Pancreas (tissue), 10 donors: ENCODE measurements at regions not wholly inside any gene's neighbourhood (a gene's known extent, or its start where the extent isn't known, plus 50 kb on each side); places are given as distances from the start of the nearest gene placed in this dataset.
"Not testable (repeated sequence)": the region's sequence is repeated elsewhere in the genome, so short reads cannot be mapped to it uniquely, and the experiment has no call there.

Experiments used
- ATAC-seq, 4 donors: fragments of 200-7000 bp; cut with Tn5 transposase; one replicate each; pipeline versions ENCODE4 v1.8.0 to v1.9.1; 2020; ENCODE audit warnings: mild to moderate bottlenecking in 4 of 4, moderate library complexity in 4 of 4
- DNase-seq, 6 donors: peaks; one replicate each; pipeline ENCODE4 v3.0.0-alpha.2; 2020
- FAIRE-seq: peaks from 2 replicates; lab custom pipeline; 2012; peaks lifted over from hg19 to GRCh38; lab: Jason Lieb, UNC
- H3K27ac ChIP-seq, 4 donors: fragments of 200-600 bp; sonication (generic); 1 replicate in 3 of 4; 2 replicates in 1 of 4; pipeline versions ENCODE4 v1.5.0 to v1.8.0; 2020
- H3K27me3 ChIP-seq, 4 donors: fragments of 200-600 bp; one replicate each; pipeline ENCODE4 v1.8.0; 2021
- H3K36me3 ChIP-seq, 3 donors: fragments of 200-600 bp; sonication (generic) in 1 of 3; one replicate each; pipeline versions ENCODE4 v1.5.0 to v1.8.0; 2020 to 2021
- H3K4me1 ChIP-seq, 3 donors: fragments of 200-600 bp; one replicate each; pipeline ENCODE4 v1.8.0; 2021
- H3K4me3 ChIP-seq, 4 donors: fragments of 200-600 bp; sonication (generic) in 2 of 4; one replicate each; pipeline versions ENCODE4 v1.5.0 to v1.8.0; 2020 to 2021
- H3K9me3 ChIP-seq, 4 donors: fragments of 200-600 bp; one replicate each; pipeline ENCODE4 v1.8.0; 2021
- CTCF ChIP-seq, 4 donors: fragments of 200-600 bp; sonication (generic) in 3 of 4; IDR thresholded peaks; one replicate each; pipeline versions ENCODE4 v1.5.0 to v1.8.0; 2021; ENCODE audit warnings: antibody characterized with exemption in 4 of 4
- WGBS, 2 donors: extraction: QIAGEN DNeasy Blood & Tissue Kit; methylation state at CpG; one replicate each; pipeline ENCODE4 v1.1.7; 2013; 5-methylcytosine and 5-hydroxymethylcytosine counted together
- intact Hi-C, 3 donors: fragments of 100-400 bp; cut with DNase I; formaldehyde crosslinking; loops; one replicate each; pipeline versions ENCODE4 v1.11.1 to v1.14.2; 2022
- donor health status: healthy with polysubstance abuse.
- donor health status: DM: no; HTN: no; CAD: no; lungs with moderate emphysema.
- donor health status: DM: no; HTN: no; CAD: no.
- donor health status: control.
- donor health status: control.
- donor health status: Bipolar disorder and iron deficiency.
- donor health status: DM: yes; HTN: yes; CAD: no.
- donor health status: DM: no; HTN: no; CAD: no.
- donor health status: DM: no; HTN: no; CAD: no.
- donor health status: DM: yes; HTN: yes; CAD: no.

- intact Hi-C loops = no loop called here
- Histone ChIP-seq H3K36me3 (no peaks in the 10 kb centered on the region), H3K4me1 (peaks cover 0 to 11% (median 0%) of the 10 kb centered on the region in 3 donors), H3K27me3 (no peaks in the 10 kb centered on the region), H3K4me3 (no peak overlapping the region), H3K27ac (no peak overlapping the region), H3K9me3 (no peaks in the 10 kb centered on the region)
- ATAC-seq (no peak), DNase-seq (no peak), FAIRE-seq (no peak)
- 83 to 85% methylated on average over 16 of the region's 16 CpGs for WGBS, 2 donors
- TF ChIP-seq CTCF (IDR thresholded peaks at IDR 0.05) = no peak
Observed at GRCh38 chr1:229147072-229147471, 123.8 kb upstream of the RAB4A start.

- WGBS, 2 donors = 9 to 10% methylated on average over 13 of the region's 13 CpGs
- Histone ChIP-seq H3K27ac (peak overlapping the region in 3 of 4 donors; percentile 33 to 62 (median 60)), H3K4me1 (peaks cover 0 to 11% (median 0%) of the 10 kb centered on the region in 3 donors), H3K36me3 (no peaks in the 10 kb centered on the region), H3K9me3 (no peaks in the 10 kb centered on the region), H3K4me3 (no peak overlapping the region), H3K27me3 (no peaks in the 10 kb centered on the region)
- intact Hi-C loops = no loop called here
- DNase-seq (peak in 5 of 6 donors; percentile 52 to 74 (median 67)), ATAC-seq (peak; percentile 83 to 94 (median 92)), FAIRE-seq (no peak)
- no peak for TF ChIP-seq CTCF (IDR thresholded peaks at IDR 0.05)
Observed at GRCh38 chr1:229148041-229148671, 122.8 kb upstream of the RAB4A start.

- intact Hi-C loops = no loop called here
- FAIRE-seq (no peak), DNase-seq (no peak), ATAC-seq (peak in 2 of 4 donors; percentile 8 to 24)
- 30 to 33% methylated on average over 7 of the region's 7 CpGs for WGBS, 2 donors
- H3K4me1 ChIP-seq = peaks cover 0 to 11% (median 0%) of the 10 kb centered on the region in 3 donors
- TF ChIP-seq CTCF (IDR thresholded peaks at IDR 0.05) = no peak
- H3K27me3 ChIP-seq = no peaks in the 10 kb centered on the region
- H3K27ac ChIP-seq = peak overlapping the region in 1 of 4 donors; percentile 9
- no peaks in the 10 kb centered on the region for H3K9me3 ChIP-seq
- H3K4me3 ChIP-seq = no peak overlapping the region
- H3K36me3 ChIP-seq = no peaks in the 10 kb centered on the region
Observed at GRCh38 chr1:229148743-229149142, 122.2 kb upstream of the RAB4A start.

GRCh38 chr1:229149435-229149834 is 121.5 kb upstream of the RAB4A start:
- no peaks in the 10 kb centered on the region for H3K27me3 ChIP-seq
- intact Hi-C loops = no loop called here
- no peak overlapping the region for H3K27ac ChIP-seq
- FAIRE-seq = no peak
- TF ChIP-seq CTCF (IDR thresholded peaks at IDR 0.05) = no peak
- no peak overlapping the region for H3K4me3 ChIP-seq
- peaks cover 0 to 11% (median 0%) of the 10 kb centered on the region in 3 donors for H3K4me1 ChIP-seq
- no peaks in the 10 kb centered on the region for H3K9me3 ChIP-seq
- no peaks in the 10 kb centered on the region for H3K36me3 ChIP-seq
- WGBS, 2 donors = 78 to 83% methylated on average over 2 of the region's 2 CpGs
- no peak for DNase-seq
- ATAC-seq = no peak

- H3K4me1 ChIP-seq = peaks cover 0 to 11% (median 0%) of the 10 kb centered on the region in 3 donors
- H3K36me3 ChIP-seq = no peaks in the 10 kb centered on the region
- H3K9me3 ChIP-seq = no peaks in the 10 kb centered on the region
- no peak for ATAC-seq
- intact Hi-C loops = loop anchor here in 2 of 3 donors (10.0 kb wide), 2 partner anchors 416 to 456 kb away; partner anchors contain the start of gene RHOU (in 2 of the 2)
- 85 to 95% methylated on average over 7 of the region's 7 CpGs for WGBS, 2 donors
- no peaks in the 10 kb centered on the region for H3K27me3 ChIP-seq
- no peak overlapping the region for H3K4me3 ChIP-seq
- H3K27ac ChIP-seq = no peak overlapping the region
- TF ChIP-seq CTCF (IDR thresholded peaks at IDR 0.05) = no peak
- no peak for FAIRE-seq
- DNase-seq = no peak
Observed at GRCh38 chr1:229150518-229150917, 120.4 kb upstream of the RAB4A start.

GRCh38 chr1:229151412-229151811 is 119.5 kb upstream of the RAB4A start:
- H3K4me1 ChIP-seq = peaks cover 0 to 11% (median 0%) of the 10 kb centered on the region in 3 donors
- ATAC-seq, DNase-seq, H3K27me3 ChIP-seq, H3K4me3 ChIP-seq, FAIRE-seq, H3K9me3 ChIP-seq, H3K27ac ChIP-seq, H3K36me3 ChIP-seq: not testable (repeated sequence)
- 92 to 94% methylated on average over 3 to 4 of the region's 4 CpGs for whole genome bisulfite sequencing, 2 donors
- intact Hi-C loops = loop anchor here in 2 of 3 donors (10.0 kb wide), 2 partner anchors 417 to 457 kb away; partner anchors contain the start of gene RHOU (in 2 of the 2)
